ENCODE measurements at regions not wholly inside any gene's neighbourhood (a gene's known extent, or its start where the extent isn't known, plus 50 kb on each side); places are given as distances from the start of the nearest gene placed in this dataset.

DNA sequence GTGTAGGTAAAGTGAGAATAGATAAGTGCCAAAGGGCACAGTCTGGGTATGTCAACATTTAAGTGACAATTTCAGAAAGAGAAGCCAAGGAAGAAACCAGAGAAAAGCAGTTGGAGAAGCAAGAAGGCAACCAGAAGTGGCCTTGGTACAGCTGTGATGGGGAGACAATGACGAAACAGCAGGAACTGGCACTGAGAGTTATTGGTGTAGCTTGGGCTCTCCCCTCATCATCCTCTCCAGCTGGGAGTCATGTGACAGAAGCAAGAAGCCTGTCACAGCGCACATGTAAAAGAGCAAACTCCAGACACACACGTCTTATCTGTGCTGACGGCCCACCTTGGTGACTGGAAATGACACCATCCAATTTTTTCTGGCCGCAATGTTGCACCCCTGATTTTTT lies 203.3 kb upstream of the NUDT4 start:
- no peak for ATAC-seq (ENCODE audit: low read depth)
- Histone ChIP-seq H3K27me3 (ENCODE audit: insufficient read depth, poor library complexity, severe bottlenecking) (no peaks in the 10 kb centered on the region), H3K4me1 (ENCODE audit: insufficient read depth, poor library complexity, severe bottlenecking) (no peaks in the 10 kb centered on the region), H3K4me3 (ENCODE audit: severe bottlenecking) (no peak overlapping the region), H3K36me3 (ENCODE audit: low read depth) (no peaks in the 10 kb centered on the region), H3K9me3 (ENCODE audit: severe bottlenecking) (no peaks in the 10 kb centered on the region), H3K27ac (ENCODE audit: poor library complexity, severe bottlenecking) (no peak overlapping the region)
- no peak for DNase-seq (ENCODE audit: low spot score)
- TF ChIP-seq, protein P1, sequence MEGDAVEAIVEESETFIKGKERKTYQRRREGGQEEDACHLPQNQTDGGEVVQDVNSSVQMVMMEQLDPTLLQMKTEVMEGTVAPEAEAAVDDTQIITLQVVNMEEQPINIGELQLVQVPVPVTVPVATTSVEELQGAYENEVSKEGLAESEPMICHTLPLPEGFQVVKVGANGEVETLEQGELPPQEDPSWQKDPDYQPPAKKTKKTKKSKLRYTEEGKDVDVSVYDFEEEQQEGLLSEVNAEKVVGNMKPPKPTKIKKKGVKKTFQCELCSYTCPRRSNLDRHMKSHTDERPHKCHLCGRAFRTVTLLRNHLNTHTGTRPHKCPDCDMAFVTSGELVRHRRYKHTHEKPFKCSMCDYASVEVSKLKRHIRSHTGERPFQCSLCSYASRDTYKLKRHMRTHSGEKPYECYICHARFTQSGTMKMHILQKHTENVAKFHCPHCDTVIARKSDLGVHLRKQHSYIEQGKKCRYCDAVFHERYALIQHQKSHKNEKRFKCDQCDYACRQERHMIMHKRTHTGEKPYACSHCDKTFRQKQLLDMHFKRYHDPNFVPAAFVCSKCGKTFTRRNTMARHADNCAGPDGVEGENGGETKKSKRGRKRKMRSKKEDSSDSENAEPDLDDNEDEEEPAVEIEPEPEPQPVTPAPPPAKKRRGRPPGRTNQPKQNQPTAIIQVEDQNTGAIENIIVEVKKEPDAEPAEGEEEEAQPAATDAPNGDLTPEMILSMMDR (IDR thresholded peaks at IDR 0.05; ENCODE audit: poor library complexity, severe bottlenecking): no peak

DNA sequence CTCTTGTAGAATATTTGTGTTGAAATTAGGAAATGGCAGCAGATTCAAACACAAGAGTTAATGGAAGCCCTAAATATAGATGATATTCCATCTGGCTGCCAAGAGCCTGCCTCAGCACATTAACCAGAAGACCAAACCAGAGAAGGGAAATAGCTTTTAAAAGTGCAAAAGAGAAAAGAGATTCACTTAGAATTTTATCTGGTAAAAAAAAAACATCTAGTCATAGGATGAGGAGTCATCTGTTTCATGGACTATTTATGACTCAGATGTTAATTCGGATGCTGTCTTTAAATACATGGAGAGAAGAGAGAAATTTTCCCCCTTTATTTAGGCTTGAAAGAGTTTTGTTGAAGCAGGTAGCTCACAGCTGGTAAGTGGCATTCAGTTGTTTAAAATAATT lies 201.6 kb upstream of the NUDT4 start:
- Histone ChIP-seq H3K27me3 (ENCODE audit: insufficient read depth, poor library complexity, severe bottlenecking) (no peaks in the 10 kb centered on the region), H3K27ac (ENCODE audit: poor library complexity, severe bottlenecking) (no peak overlapping the region), H3K36me3 (ENCODE audit: low read depth) (no peaks in the 10 kb centered on the region), H3K9me3 (ENCODE audit: severe bottlenecking) (no peaks in the 10 kb centered on the region), H3K4me3 (ENCODE audit: severe bottlenecking) (no peak overlapping the region), H3K4me1 (ENCODE audit: insufficient read depth, poor library complexity, severe bottlenecking) (no peaks in the 10 kb centered on the region)
- DNase-seq (ENCODE audit: low spot score): no peak
- TF ChIP-seq, protein P1 (IDR thresholded peaks at IDR 0.05; ENCODE audit: poor library complexity, severe bottlenecking): no peak
- 0 out of 3 replicates have a peak, but pooled peaks have one; percentile 27 for ATAC-seq (ENCODE audit: low read depth)

- Histone ChIP-seq H3K36me3 (ENCODE audit: low read depth) (no peaks in the 10 kb centered on the region), H3K4me3 (ENCODE audit: severe bottlenecking) (no peak overlapping the region), H3K9me3 (ENCODE audit: severe bottlenecking) (no peaks in the 10 kb centered on the region), H3K27ac (ENCODE audit: poor library complexity, severe bottlenecking) (no peak overlapping the region), H3K4me1 (ENCODE audit: insufficient read depth, poor library complexity, severe bottlenecking) (no peaks in the 10 kb centered on the region), H3K27me3 (ENCODE audit: insufficient read depth, poor library complexity, severe bottlenecking) (no peaks in the 10 kb centered on the region)
- DNase-seq (ENCODE audit: low spot score) (no peak), ATAC-seq (ENCODE audit: low read depth) (no peak)
- TF ChIP-seq, protein P1 (IDR thresholded peaks at IDR 0.05; ENCODE audit: poor library complexity, severe bottlenecking): no peak
Measured at GRCh38 chr12:93176610-93177126, 201.1 kb upstream of the NUDT4 start.

DNA sequence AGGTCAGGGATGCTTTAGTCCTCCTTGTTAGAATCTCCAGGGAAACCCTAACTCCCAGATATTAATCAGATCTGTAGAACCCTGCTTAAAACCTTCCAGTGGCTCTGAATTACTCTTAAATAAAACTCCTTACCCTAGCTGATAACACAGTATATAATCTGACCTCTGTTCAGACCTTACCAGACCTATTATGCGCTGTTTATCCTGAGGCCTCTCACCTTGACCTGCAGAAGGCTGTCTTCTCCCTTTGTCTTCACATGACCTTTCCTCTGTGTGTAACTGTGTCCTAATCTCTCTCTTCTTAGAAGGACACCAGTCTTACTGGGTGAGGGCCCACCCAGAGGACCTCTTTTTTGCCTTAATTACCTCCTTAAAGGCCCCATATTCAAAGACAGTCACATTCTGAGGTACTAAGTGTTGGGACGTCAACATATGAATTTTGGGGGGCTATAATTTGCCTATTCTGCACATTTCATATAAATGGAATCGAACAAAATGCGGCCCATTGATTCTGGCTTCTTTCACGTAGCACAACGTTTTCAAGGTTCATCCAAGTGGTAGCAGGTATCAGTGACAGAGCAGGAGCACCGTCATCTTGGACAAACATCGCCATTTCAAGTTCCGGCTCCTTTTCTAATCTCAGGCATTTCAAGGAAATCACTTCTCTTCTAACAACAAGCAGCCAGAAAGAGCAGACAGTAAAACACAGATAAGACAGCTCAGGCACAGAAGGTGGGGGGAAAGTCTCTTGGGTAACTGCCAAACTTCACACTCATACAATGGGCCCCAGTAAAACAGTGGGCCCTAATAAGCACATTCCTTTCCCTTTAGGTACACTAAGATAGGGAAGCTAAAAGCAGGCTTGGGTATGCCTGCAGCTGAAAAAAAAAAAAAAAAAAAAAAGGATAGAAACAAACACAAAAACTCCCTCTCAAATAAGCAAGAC lies 200.2 kb upstream of the NUDT4 start:
- Histone ChIP-seq H3K4me3 (ENCODE audit: severe bottlenecking) (no peak overlapping the region), H3K4me1 (ENCODE audit: insufficient read depth, poor library complexity, severe bottlenecking) (no peaks in the 10 kb centered on the region)

More for the DNA sequence above, 200.2 kb upstream of the NUDT4 start:
- H3K36me3 ChIP-seq (ENCODE audit: low read depth): no peaks in the 10 kb centered on the region
- no peaks in the 10 kb centered on the region for H3K27me3 ChIP-seq (ENCODE audit: insufficient read depth, poor library complexity, severe bottlenecking)
- no peak for ATAC-seq (ENCODE audit: low read depth)
- H3K27ac ChIP-seq (ENCODE audit: poor library complexity, severe bottlenecking): no peak overlapping the region
- TF ChIP-seq, protein P1 (IDR thresholded peaks at IDR 0.05; ENCODE audit: poor library complexity, severe bottlenecking): no peak
- H3K9me3 ChIP-seq (ENCODE audit: severe bottlenecking): no peaks in the 10 kb centered on the region
- DNase-seq (ENCODE audit: low spot score): no peak
